ENCODE measurements at regions not wholly inside any gene's neighbourhood (a gene's known extent, or its start where the extent isn't known, plus 50 kb on each side); places are given as distances from the start of the nearest gene placed in this dataset.

DNA sequence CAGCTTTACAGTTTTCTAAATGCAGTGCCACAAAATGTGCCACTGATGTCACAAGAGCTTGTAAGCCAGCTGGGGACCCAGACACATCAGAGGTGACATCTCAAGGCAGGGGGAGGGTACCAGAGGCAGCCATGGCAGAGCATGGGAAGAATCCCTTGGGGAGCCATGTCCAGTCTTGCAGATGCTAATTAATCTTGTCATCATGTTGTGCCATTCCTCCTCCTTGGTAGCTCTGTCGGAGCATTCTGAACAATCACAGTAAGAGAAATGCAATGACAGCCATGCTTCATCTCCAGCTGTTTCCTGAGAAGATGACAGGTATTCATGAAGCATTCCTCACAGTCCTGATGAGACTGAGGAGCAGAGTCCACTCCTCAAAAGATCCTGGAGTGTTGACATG lies 287.9 kb downstream of the RPAP3 start:
- H3K4me3 ChIP-seq: no peak overlapping the region
- DNase-seq (no peak), ATAC-seq (no peak)
- no peaks in the 10 kb centered on the region for H3K36me3 ChIP-seq (replicated peaks in 1 of 2; ENCODE audit: insufficient read depth in 1 of 2, low read depth in 2 of 2)
- intact Hi-C loops (cut with DNase I): no loop called here
- no peaks in the 10 kb centered on the region for H3K4me1 ChIP-seq
- no peaks in the 10 kb centered on the region for H3K27me3 ChIP-seq
- H3K27ac ChIP-seq: no peak overlapping the region
- H3K9me3 ChIP-seq: no peaks in the 10 kb centered on the region
- 57 to 79% methylated on average over 1 of the region's 1 CpG for WGBS, 2 donors
- TF ChIP-seq, protein P1, sequence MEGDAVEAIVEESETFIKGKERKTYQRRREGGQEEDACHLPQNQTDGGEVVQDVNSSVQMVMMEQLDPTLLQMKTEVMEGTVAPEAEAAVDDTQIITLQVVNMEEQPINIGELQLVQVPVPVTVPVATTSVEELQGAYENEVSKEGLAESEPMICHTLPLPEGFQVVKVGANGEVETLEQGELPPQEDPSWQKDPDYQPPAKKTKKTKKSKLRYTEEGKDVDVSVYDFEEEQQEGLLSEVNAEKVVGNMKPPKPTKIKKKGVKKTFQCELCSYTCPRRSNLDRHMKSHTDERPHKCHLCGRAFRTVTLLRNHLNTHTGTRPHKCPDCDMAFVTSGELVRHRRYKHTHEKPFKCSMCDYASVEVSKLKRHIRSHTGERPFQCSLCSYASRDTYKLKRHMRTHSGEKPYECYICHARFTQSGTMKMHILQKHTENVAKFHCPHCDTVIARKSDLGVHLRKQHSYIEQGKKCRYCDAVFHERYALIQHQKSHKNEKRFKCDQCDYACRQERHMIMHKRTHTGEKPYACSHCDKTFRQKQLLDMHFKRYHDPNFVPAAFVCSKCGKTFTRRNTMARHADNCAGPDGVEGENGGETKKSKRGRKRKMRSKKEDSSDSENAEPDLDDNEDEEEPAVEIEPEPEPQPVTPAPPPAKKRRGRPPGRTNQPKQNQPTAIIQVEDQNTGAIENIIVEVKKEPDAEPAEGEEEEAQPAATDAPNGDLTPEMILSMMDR (IDR thresholded peaks at IDR 0.05): no peak
- no peak for TF ChIP-seq POLR2A (IDR thresholded peaks at IDR 0.05)

DNA sequence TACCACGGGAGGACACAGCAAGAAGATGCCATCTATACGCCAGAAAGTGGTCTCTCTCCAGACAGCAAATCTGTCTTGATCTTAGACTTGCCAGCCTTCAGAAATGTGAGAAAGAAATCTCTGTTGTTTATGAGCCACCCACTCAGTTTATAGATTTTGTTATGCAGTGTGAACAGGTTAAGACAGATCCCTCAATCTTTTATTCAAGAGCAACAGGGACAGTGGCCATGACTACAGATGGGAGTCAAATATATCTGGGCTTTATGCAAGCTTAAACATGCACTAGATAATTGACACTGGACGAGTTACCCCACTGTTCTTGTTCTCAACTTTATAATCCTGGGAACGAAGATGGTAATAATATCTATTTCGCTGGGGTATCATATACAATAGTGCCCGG lies 288.7 kb downstream of the RPAP3 start:
- 72 to 82% methylated on average over 6 of the region's 6 CpGs for WGBS, 2 donors
- TF ChIP-seq, protein P1 (IDR thresholded peaks at IDR 0.05): no peak
- no peak for TF ChIP-seq POLR2A (IDR thresholded peaks at IDR 0.05)
- no peak for DNase-seq
- no peak for ATAC-seq
- no peaks in the 10 kb centered on the region for H3K4me1 ChIP-seq
- no peak overlapping the region for H3K27ac ChIP-seq
- no peaks in the 10 kb centered on the region for H3K9me3 ChIP-seq
- H3K36me3 ChIP-seq (replicated peaks in 1 of 2; ENCODE audit: insufficient read depth in 1 of 2, low read depth in 2 of 2): no peaks in the 10 kb centered on the region
- H3K4me3 ChIP-seq: no peak overlapping the region
- intact Hi-C loops (cut with DNase I): no loop called here
- no peaks in the 10 kb centered on the region for H3K27me3 ChIP-seq

DNA sequence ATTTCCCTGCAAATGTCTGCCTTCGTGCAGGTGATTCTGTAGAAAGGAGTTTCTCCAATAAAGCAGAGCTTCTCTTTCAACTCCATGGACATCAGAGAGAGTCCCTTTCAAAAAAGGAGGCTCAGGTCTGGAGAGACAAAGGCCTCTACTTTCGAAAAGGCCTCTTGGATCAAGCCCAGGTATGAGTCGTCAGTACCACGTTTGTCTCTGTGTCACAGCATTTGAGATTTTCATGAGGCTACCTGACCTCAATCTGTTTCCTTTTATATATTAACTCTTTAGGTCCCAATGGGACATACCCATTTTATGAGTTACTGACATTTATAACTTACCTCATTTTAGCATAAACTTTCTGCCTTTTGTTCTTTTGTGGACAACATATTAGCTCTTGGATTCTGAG lies 290.8 kb downstream of the RPAP3 start:
- Histone ChIP-seq H3K27me3 (no peaks in the 10 kb centered on the region), H3K4me3 (no peak overlapping the region), H3K27ac (no peak overlapping the region), H3K36me3 (replicated peaks in 1 of 2; ENCODE audit: insufficient read depth in 1 of 2, low read depth in 2 of 2) (no peaks in the 10 kb centered on the region), H3K4me1 (no peaks in the 10 kb centered on the region), H3K9me3 (no peaks in the 10 kb centered on the region)
- TF ChIP-seq, protein P1 (IDR thresholded peaks at IDR 0.05): no peak
- no peak for TF ChIP-seq POLR2A (IDR thresholded peaks at IDR 0.05)
- ATAC-seq (no peak), DNase-seq (no peak)
- 45 to 50% methylated on average over 4 of the region's 4 CpGs for WGBS, 2 donors
- intact Hi-C loops (cut with DNase I): no loop called here

DNA sequence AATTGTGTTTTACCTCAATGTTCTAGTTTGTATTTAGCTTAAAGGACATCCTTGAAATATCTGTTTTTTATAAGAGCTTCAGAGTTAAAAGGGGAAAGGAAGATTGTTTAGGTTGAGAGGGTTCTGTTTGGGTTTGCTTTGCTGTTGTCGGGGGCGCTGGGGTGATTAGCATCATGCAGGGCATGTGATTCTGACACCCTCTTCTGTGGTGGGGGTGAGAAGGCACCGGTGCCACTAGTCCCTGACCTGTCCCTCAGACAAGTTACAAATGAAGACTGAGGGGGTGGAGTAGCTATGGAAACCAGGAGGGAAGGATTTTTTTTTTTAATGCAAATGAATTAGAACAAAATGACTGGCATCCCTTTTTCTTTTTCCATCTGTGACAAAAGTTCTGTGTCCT lies 291.3 kb downstream of the RPAP3 start:
- intact Hi-C loops (cut with DNase I): no loop called here

DNA sequence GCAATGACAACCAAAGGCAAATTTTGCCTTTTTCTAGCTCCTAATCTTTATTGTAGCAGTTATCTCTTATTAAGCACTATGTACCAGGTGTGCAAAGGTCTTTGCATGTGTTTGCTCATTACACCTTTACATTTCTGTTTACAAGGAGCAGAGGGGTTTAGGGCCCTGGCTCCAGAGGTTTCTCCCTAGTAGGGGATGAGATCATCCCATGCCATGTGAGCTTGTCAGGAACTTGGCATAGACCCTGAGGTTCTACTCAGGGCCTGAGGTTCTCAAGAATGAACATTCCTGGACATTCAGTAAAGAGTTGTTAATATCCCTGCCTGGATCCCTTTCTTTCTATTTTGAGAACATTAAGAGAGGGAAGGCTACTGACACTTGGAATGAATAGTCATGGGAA lies 292.0 kb downstream of the RPAP3 start:
- no peak for ATAC-seq
- TF ChIP-seq, protein P1 (IDR thresholded peaks at IDR 0.05): no peak
- TF ChIP-seq POLR2A (IDR thresholded peaks at IDR 0.05): no peak

More for the DNA sequence above, 291.3 kb downstream of the RPAP3 start:
- no peak for ATAC-seq
- TF ChIP-seq POLR2A (IDR thresholded peaks at IDR 0.05): no peak
- TF ChIP-seq, protein P1 (IDR thresholded peaks at IDR 0.05): no peak
- Histone ChIP-seq H3K27ac (no peak overlapping the region), H3K27me3 (no peaks in the 10 kb centered on the region), H3K4me3 (no peak overlapping the region), H3K4me1 (no peaks in the 10 kb centered on the region), H3K36me3 (replicated peaks in 1 of 2; ENCODE audit: insufficient read depth in 1 of 2, low read depth in 2 of 2) (no peaks in the 10 kb centered on the region), H3K9me3 (no peaks in the 10 kb centered on the region)
- WGBS, 2 donors: 69 to 86% methylated on average over 3 of the region's 3 CpGs
- DNase-seq: no peak

More for the DNA sequence above, 292.0 kb downstream of the RPAP3 start:
- Histone ChIP-seq H3K4me1 (no peaks in the 10 kb centered on the region), H3K4me3 (no peak overlapping the region), H3K27ac (no peak overlapping the region), H3K36me3 (replicated peaks in 1 of 2; ENCODE audit: insufficient read depth in 1 of 2, low read depth in 2 of 2) (no peaks in the 10 kb centered on the region), H3K9me3 (no peaks in the 10 kb centered on the region), H3K27me3 (no peaks in the 10 kb centered on the region)
- DNase-seq: no peak
- intact Hi-C loops (cut with DNase I): no loop called here
